Kidney (tissue), 13 donors: ENCODE measurements at regions not wholly inside any gene's neighbourhood (a gene's known extent, or its start where the extent isn't known, plus 50 kb on each side); places are given as distances from the start of the nearest gene placed in this dataset.
A peak's percentile ranks its signal among the peaks of the same experiment; 100 is the strongest.

ENCODE experiments used
- DNase-seq, 5 donors: peaks; one replicate each; pipeline ENCODE4 v3.0.0-alpha.2; 2013 to 2020
- FAIRE-seq: peaks from 2 replicates; lab custom pipeline; 2012; peaks lifted over from hg19 to GRCh38; lab: Jason Lieb, UNC
- H3K27ac ChIP-seq, 2 donors: one replicate each; pipeline ENCODE4 v1.7.0; 2013; ENCODE audit warnings: low read depth in 2 of 2, low read length in 2 of 2, inconsistent platforms in 1 of 2
- H3K27me3 ChIP-seq: one replicate; pipeline ENCODE4 v1.7.1; 2013; ENCODE audit warnings: low read length, inconsistent platforms; ENCODE audit not compliant: control insufficient read depth, insufficient read depth
- H3K36me3 ChIP-seq, 3 donors: one replicate each; pipeline versions ENCODE4 v1.7.0 to v1.7.1; 2013; ENCODE audit warnings: low read length in 3 of 3, control low read depth in 1 of 3, inconsistent platforms in 1 of 3; ENCODE audit not compliant: insufficient read depth in 3 of 3, control insufficient read depth in 2 of 3
- H3K4me1 ChIP-seq, 3 donors: one replicate each; pipeline versions ENCODE4 v1.7.0 to v1.7.1; 2013; ENCODE audit warnings: low read length in 3 of 3, inconsistent platforms in 1 of 3, low read depth in 1 of 3; ENCODE audit not compliant: control insufficient read depth in 2 of 3, insufficient read depth in 2 of 3
- H3K4me3 ChIP-seq, 3 donors: one replicate each; pipeline versions ENCODE4 v1.7.0 to v1.8.1; 2013; ENCODE audit warnings: low read length in 3 of 3, control low read depth in 1 of 3, inconsistent platforms in 1 of 3
- H3K9ac ChIP-seq, 3 donors: one replicate each; pipeline versions ENCODE4 v1.7.0 to v1.7.1; 2013; ENCODE audit warnings: low read length in 3 of 3, control low read depth in 1 of 3, inconsistent platforms in 1 of 3
- H3K9me3 ChIP-seq, 3 donors: one replicate each; pipeline versions ENCODE4 v1.7.0 to v1.7.1; 2013; ENCODE audit warnings: low read length in 3 of 3, control low read depth in 1 of 3, inconsistent platforms in 1 of 3; ENCODE audit not compliant: control insufficient read depth in 2 of 3, insufficient read depth in 1 of 3
- intact Hi-C: fragments of 100-400 bp; cut with DNase I; formaldehyde crosslinking; loops from one replicate; pipeline ENCODE4 v1.11.1; 2022
- TF ChIP-seq, protein P1 (sequence below): IDR thresholded peaks from 3 replicates; pipeline ENCODE4 v1.5.1; 2012; ENCODE audit warnings: mild to moderate bottlenecking, moderate library complexity, borderline replicate concordance; ENCODE audit not compliant: insufficient read depth; ENCODE audit errors: extremely low read depth
- donor health status: control.
- donor health status: control.
- donor health status: control.
- donor health status: control.
- donor health status: control.
- donor health status: DM: yes; HTN: yes; CAD: no.
- donor health status: Normal renal cell carcinoma (clear cell type).

DNA sequence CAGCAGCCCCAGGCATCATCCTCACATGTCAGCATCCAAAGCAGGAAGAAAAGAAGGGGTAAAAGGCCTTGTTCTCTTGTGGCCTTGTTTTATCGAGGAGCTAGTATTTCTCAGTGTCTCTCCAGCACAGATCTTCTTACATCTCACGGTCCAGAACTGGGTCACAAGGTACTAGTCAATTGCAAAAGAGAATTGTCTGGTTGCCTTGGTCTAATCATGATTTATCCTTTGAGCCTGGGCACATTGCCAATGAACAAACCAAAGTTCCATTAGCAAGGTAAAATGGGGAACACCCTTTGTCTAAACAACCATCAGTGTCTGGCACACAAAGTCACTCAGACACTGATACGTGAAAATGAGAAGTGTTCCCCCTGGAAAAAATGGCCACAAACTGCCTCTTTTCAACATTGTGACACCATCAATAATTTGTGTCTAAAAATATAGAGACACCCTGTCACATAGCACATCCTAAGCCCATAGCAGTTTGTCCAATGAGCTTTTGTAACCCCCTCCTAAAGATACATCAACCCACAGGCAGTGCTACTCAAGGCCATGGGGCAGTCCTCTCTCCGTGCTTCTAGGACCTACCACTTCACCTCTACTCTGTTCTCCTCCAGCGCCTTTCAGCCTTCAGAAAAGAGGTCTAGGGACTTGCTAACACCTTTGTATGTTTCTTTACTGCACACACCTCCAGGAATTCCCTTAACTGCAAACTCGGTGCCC lies 534.4 kb downstream of the MID1IP1 start:
- TF ChIP-seq, protein P1, sequence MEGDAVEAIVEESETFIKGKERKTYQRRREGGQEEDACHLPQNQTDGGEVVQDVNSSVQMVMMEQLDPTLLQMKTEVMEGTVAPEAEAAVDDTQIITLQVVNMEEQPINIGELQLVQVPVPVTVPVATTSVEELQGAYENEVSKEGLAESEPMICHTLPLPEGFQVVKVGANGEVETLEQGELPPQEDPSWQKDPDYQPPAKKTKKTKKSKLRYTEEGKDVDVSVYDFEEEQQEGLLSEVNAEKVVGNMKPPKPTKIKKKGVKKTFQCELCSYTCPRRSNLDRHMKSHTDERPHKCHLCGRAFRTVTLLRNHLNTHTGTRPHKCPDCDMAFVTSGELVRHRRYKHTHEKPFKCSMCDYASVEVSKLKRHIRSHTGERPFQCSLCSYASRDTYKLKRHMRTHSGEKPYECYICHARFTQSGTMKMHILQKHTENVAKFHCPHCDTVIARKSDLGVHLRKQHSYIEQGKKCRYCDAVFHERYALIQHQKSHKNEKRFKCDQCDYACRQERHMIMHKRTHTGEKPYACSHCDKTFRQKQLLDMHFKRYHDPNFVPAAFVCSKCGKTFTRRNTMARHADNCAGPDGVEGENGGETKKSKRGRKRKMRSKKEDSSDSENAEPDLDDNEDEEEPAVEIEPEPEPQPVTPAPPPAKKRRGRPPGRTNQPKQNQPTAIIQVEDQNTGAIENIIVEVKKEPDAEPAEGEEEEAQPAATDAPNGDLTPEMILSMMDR, result no peak
- H3K9me3 ChIP-seq, result no peaks in the 10 kb centered on the region
- no peak overlapping the region for H3K4me3 ChIP-seq
- H3K27ac ChIP-seq, result no peak overlapping the region
- DNase-seq, result no peak
- no peak overlapping the region for H3K9ac ChIP-seq
- H3K27me3 ChIP-seq, result no peaks in the 10 kb centered on the region
- FAIRE-seq, result no peak
- intact Hi-C loops, result no loop called here
- no peaks in the 10 kb centered on the region for H3K36me3 ChIP-seq
- no peaks in the 10 kb centered on the region for H3K4me1 ChIP-seq

DNA sequence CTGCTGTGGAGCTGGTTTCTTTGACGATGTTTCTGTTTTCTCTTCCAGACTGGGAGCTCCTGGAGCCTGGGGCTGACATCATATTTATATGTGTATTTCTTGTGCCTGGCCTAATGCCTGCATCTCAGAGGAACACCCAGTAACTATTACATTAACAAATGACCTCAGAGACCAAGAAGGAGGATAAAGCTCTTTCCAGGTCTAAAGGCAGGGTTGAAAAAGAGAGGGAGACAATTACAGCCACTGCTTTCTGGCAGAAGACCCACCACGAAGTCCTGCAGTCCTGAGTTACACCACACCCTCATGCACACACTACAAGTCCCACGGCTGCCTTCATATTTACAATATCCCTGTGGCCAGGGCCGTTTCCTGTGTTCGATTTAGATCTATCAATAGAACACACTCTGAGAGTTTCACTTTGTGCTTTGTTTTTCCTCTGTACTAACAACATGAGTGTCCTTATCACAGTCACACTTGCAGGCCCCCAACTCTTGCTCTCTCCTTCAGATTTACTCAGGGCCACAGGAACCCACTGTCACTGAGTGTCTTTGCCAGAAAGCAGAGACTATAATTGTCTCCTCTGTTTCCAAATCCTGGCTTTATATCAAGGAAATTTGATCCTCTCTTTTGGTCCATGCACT lies 535.5 kb downstream of the MID1IP1 start:
- H3K9ac ChIP-seq, result no peak overlapping the region
- FAIRE-seq (no peak), DNase-seq (peak in 2 of 5 donors; percentile 12 to 34)
- no peak overlapping the region for H3K4me3 ChIP-seq
- peak overlapping the region; percentile 19 to 43 for H3K27ac ChIP-seq
- TF ChIP-seq, protein P1, result no peak
- no peaks in the 10 kb centered on the region for H3K36me3 ChIP-seq
- H3K27me3 ChIP-seq, result peaks cover 4% of the 10 kb centered on the region
- H3K9me3 ChIP-seq, result no peaks in the 10 kb centered on the region
- no peaks in the 10 kb centered on the region for H3K4me1 ChIP-seq
- intact Hi-C loops, result no loop called here

DNA sequence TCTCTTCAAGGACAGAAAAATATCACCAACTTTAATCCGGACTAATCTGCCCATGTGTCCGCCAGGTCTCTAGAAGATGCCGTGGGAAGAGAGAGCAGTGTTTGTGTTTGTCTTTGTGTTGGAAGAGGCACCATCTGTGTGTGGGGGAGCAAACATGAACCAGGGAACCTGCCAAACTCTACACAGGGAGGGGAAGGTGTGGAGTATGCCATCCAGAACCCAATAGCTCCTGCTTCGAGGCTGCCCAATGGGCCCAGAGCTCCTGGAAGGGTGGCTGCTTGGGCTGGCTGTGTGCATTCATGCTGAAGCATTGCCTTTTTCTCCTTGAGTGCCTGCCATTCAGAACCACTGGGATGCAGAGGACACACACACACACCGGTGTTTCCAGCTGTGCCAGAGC lies 536.2 kb downstream of the MID1IP1 start:
- intact Hi-C loops, result no loop called here
- TF ChIP-seq, protein P1, result no peak
- Histone ChIP-seq H3K27ac (peak overlapping the region; percentile 19 to 43), H3K9ac (no peak overlapping the region), H3K9me3 (no peaks in the 10 kb centered on the region), H3K36me3 (no peaks in the 10 kb centered on the region), H3K4me3 (no peak overlapping the region), H3K27me3 (peaks cover 4% of the 10 kb centered on the region), H3K4me1 (no peaks in the 10 kb centered on the region)
- FAIRE-seq (no peak), DNase-seq (no peak)
